B cell (primary cell): ENCODE measurements at regions not wholly inside any gene's neighbourhood (a gene's known extent, or its start where the extent isn't known, plus 50 kb on each side); places are given as distances from the start of the nearest gene placed in this dataset.
A peak's percentile ranks its signal among the peaks of the same experiment; 100 is the strongest.

Experiments
- EZH2 ChIP-seq: IDR thresholded peaks from 2 replicates; pipeline ENCODE4 v1.6.1; 2012; ENCODE audit warnings: borderline replicate concordance, low read depth, mild to moderate bottlenecking, moderate library complexity, low read length; ENCODE audit not compliant: insufficient read depth, poor library complexity, severe bottlenecking
- TF ChIP-seq, protein P1 (sequence below): fragments of 200-600 bp; IDR thresholded peaks from one replicate; pipeline ENCODE4 v1.8.0; 2022; ENCODE audit warnings: antibody characterized with exemption, mild to moderate bottlenecking

DNA sequence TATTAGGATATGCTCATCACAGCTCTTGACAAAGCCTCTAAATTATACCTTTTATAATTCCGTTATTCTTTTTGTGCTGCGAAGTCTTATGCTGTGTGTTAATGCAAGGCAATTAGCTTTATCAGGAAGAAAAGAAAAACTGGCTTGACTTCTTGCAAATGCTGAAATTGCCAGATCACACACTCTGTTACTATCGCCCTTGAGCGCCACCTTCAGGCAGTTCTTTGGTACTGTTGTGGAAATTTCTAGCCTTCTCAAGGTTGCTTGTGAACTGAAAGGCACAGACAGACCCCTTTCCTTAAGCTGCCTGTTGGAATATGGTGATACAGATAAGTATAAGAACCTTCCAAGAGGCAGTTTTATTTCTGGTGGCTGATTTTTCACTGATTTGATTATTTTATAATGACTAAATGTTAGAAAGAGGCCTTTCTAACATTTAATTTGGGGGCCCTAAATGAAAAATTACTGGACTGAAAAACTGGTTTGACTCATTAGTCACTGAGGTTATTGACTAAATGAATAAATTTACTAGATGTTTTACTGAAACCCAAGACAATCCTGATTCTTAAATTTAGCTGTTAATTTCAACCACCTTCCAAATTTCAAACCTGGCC is 126.2 kb upstream of the RASGRP1 start:
- TF ChIP-seq, protein P1, sequence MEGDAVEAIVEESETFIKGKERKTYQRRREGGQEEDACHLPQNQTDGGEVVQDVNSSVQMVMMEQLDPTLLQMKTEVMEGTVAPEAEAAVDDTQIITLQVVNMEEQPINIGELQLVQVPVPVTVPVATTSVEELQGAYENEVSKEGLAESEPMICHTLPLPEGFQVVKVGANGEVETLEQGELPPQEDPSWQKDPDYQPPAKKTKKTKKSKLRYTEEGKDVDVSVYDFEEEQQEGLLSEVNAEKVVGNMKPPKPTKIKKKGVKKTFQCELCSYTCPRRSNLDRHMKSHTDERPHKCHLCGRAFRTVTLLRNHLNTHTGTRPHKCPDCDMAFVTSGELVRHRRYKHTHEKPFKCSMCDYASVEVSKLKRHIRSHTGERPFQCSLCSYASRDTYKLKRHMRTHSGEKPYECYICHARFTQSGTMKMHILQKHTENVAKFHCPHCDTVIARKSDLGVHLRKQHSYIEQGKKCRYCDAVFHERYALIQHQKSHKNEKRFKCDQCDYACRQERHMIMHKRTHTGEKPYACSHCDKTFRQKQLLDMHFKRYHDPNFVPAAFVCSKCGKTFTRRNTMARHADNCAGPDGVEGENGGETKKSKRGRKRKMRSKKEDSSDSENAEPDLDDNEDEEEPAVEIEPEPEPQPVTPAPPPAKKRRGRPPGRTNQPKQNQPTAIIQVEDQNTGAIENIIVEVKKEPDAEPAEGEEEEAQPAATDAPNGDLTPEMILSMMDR = peak; percentile 94
- no peak for TF ChIP-seq EZH2
